Keratinocyte (primary cell): ENCODE measurements at regions not wholly inside any gene's neighbourhood (a gene's known extent, or its start where the extent isn't known, plus 50 kb on each side); places are given as distances from the start of the nearest gene placed in this dataset.

Experiments used
- DNase-seq: peaks from one replicate; pipeline ENCODE4 v3.0.0-alpha.2; 2011; ENCODE audit warnings: low read depth, missing footprints, low spot score
- FAIRE-seq: peaks from 2 replicates; lab custom pipeline; 2011; peaks lifted over from hg19 to GRCh38; lab: Jason Lieb, UNC
- H2AFZ ChIP-seq: 2 replicates; pipeline ENCODE4 v1.6.0; 2012; ENCODE audit warnings: low read length, control low read depth, inconsistent platforms; ENCODE audit not compliant: control insufficient read depth
- H3K27ac ChIP-seq: 2 replicates; pipeline ENCODE4 v1.5.1; 2011; ENCODE audit warnings: low read length; ENCODE audit not compliant: control insufficient read depth, insufficient read depth
- H3K27me3 ChIP-seq: 3 replicates; pipeline ENCODE4 v1.6.0; 2011; ENCODE audit warnings: low read length; ENCODE audit not compliant: control insufficient read depth, insufficient read depth; ENCODE audit errors: extremely low read depth
- H3K36me3 ChIP-seq, 2 experiments: 2 replicates in 1 of 2; 3 replicates in 1 of 2; pipeline ENCODE4 v1.5.1; 2011; ENCODE audit warnings: low read length in 2 of 2, mild to moderate bottlenecking in 1 of 2; ENCODE audit not compliant: control insufficient read depth in 2 of 2, insufficient read depth in 2 of 2; ENCODE audit errors: extremely low read depth in 1 of 2
- H3K4me1 ChIP-seq: 3 replicates; pipeline ENCODE4 v1.5.1; 2011; ENCODE audit warnings: low read length; ENCODE audit not compliant: control insufficient read depth, insufficient read depth; ENCODE audit errors: extremely low read depth
- H3K4me2 ChIP-seq: 3 replicates; pipeline ENCODE4 v1.6.0; 2011; ENCODE audit warnings: low read depth, low read length; ENCODE audit not compliant: control insufficient read depth, insufficient read depth; ENCODE audit errors: extremely low read depth
- H3K4me3 ChIP-seq, 3 experiments: fragments of 200-600 bp in 1 of 3; sonication (generic) in 1 of 3; 2 replicates in 2 of 3; 3 replicates in 1 of 3; pipeline ENCODE4 v1.5.1; 2011 to 2016; ENCODE audit warnings: low read length in 3 of 3, mild to moderate bottlenecking in 3 of 3, control low read depth in 2 of 3, inconsistent platforms in 1 of 3, low read depth in 1 of 3, mixed read lengths in 1 of 3, mixed run types in 1 of 3, moderate library complexity in 1 of 3; ENCODE audit not compliant: control insufficient read depth in 2 of 3, insufficient read depth in 2 of 3; ENCODE audit errors: extremely low read depth in 1 of 3
- H3K79me2 ChIP-seq: 2 replicates; pipeline ENCODE4 v1.6.0; 2012; ENCODE audit warnings: low read length; ENCODE audit not compliant: control insufficient read depth, insufficient read depth
- H3K9ac ChIP-seq: 3 replicates; pipeline ENCODE4 v1.6.0; 2011; ENCODE audit warnings: low read length; ENCODE audit not compliant: control insufficient read depth, insufficient read depth; ENCODE audit errors: extremely low read depth
- H3K9me1 ChIP-seq: 3 replicates; pipeline ENCODE4 v1.6.0; 2011; ENCODE audit warnings: low read length; ENCODE audit not compliant: control insufficient read depth, insufficient read depth; ENCODE audit errors: extremely low read depth
- H3K9me3 ChIP-seq: 2 replicates; pipeline ENCODE4 v1.5.1; 2012; ENCODE audit warnings: low read depth, low read length; ENCODE audit not compliant: control insufficient read depth
- H4K20me1 ChIP-seq: 3 replicates; pipeline ENCODE4 v1.6.0; 2011; ENCODE audit warnings: low read length; ENCODE audit not compliant: control insufficient read depth, insufficient read depth; ENCODE audit errors: extremely low read depth
- EZH2 ChIP-seq: IDR thresholded peaks from one replicate; pipeline ENCODE4 v1.6.1; 2012; ENCODE audit warnings: inconsistent platforms, mild to moderate bottlenecking, low read length, moderate library complexity
- dilution Hi-C: fragments of 300-500 bp; cut with MboI; formaldehyde crosslinking; loops from one replicate; pipeline ENCODE4 v1.7.0; 2020; ENCODE audit warnings: low sequenced_read_pairs; ENCODE audit not compliant: extremely low pct_ligation_motif_present
- TF ChIP-seq, protein P1 (sequence below), 3 experiments: IDR thresholded peaks in 1 of 3; conservative IDR thresholded peaks in 1 of 3; optimal IDR thresholded peaks in 1 of 3; 2 replicates in 2 of 3; 3 replicates in 1 of 3; pipeline versions ENCODE3 to v1.5.1; 2011; ENCODE audit warnings: low read length in 3 of 3, mild to moderate bottlenecking in 3 of 3, moderate library complexity in 2 of 3, control low read depth in 1 of 3, inconsistent platforms in 1 of 3; ENCODE audit not compliant: insufficient read depth in 2 of 3; ENCODE audit errors: extremely low read depth in 1 of 3

DNA sequence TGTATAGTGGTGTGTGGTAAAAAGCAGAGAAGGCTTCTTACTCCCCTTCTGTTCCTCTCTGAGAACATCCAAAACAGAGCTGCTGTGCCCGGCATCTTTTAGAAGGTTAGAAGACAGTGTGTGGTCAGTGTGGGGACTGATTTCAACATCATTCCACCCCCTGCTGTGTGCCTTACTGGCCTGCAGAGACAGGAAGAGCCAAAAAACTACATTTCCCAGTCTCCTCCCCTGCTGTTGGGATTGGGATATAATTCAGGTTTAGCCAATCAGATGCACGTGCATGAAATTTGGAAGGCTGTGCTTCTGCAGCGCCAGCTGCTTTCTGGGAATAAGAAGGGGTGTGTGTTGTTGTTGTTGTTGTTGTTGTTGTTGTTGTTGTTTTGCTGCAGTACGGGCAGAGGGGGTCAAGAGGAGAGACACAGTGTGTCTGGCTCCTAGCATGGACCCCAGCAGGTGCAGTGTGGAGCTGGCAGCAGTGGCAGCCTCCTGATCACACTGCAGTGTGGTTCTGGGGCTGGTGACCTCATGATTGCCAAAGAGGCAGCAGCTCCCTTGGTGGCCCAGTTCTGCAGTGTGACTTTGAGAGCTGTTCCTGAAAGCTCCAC is 74.7 kb downstream of the MRPL14 start:
- no peaks in the 10 kb centered on the region for H3K27me3 ChIP-seq
- H3K4me1 ChIP-seq, result peaks cover 47% of the 10 kb centered on the region
- no peak for FAIRE-seq
- H3K9me1 ChIP-seq, result no peaks in the 10 kb centered on the region
- no peak overlapping the region for H3K4me3 ChIP-seq
- H3K4me2 ChIP-seq, result no peak overlapping the region
- DNase-seq, result no peak
- no peak for TF ChIP-seq EZH2
- TF ChIP-seq, protein P1, sequence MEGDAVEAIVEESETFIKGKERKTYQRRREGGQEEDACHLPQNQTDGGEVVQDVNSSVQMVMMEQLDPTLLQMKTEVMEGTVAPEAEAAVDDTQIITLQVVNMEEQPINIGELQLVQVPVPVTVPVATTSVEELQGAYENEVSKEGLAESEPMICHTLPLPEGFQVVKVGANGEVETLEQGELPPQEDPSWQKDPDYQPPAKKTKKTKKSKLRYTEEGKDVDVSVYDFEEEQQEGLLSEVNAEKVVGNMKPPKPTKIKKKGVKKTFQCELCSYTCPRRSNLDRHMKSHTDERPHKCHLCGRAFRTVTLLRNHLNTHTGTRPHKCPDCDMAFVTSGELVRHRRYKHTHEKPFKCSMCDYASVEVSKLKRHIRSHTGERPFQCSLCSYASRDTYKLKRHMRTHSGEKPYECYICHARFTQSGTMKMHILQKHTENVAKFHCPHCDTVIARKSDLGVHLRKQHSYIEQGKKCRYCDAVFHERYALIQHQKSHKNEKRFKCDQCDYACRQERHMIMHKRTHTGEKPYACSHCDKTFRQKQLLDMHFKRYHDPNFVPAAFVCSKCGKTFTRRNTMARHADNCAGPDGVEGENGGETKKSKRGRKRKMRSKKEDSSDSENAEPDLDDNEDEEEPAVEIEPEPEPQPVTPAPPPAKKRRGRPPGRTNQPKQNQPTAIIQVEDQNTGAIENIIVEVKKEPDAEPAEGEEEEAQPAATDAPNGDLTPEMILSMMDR (optimal IDR thresholded peaks at IDR 0.05 in 1 of 3, IDR thresholded peaks at IDR 0.05 in 1 of 3, conservative IDR thresholded peaks at IDR 0.05 in 1 of 3; ENCODE audit: extremely low read depth in 1 of 3, insufficient read depth in 2 of 3, low read length in 3 of 3), result no peak
- no peak overlapping the region for H3K27ac ChIP-seq
- H3K36me3 ChIP-seq, result no peaks in the 10 kb centered on the region
- no peaks in the 10 kb centered on the region for H4K20me1 ChIP-seq
- no peak overlapping the region for H2AFZ ChIP-seq
- H3K9me3 ChIP-seq, result no peaks in the 10 kb centered on the region
- H3K79me2 ChIP-seq, result no peaks in the 10 kb centered on the region
- no peak overlapping the region for H3K9ac ChIP-seq
- dilution Hi-C loops, result no loop called here

DNA sequence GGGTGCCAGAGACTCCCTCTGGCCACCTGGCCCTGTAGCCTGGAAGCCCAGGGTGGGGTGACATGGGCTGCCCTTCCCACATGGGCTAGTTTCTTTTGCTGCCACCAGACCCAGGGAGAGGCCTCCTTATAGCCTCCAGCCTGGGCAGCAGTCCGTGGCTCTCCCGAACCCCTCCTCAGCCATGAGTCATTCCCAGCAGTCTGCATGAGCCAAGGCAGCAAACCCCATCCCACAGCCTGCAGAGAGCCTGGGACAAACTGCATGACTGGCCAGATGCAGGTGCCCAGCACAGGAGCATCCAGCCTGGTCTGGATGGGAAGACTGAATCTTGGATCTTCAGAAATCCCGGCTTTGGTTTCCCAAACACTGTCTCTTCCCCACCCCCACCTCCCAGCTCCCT is 75.7 kb downstream of the MRPL14 start:
- Histone ChIP-seq H3K9ac (no peak overlapping the region), H3K4me2 (no peak overlapping the region), H3K79me2 (no peaks in the 10 kb centered on the region), H3K4me1 (peaks cover 43% of the 10 kb centered on the region), H3K9me1 (no peaks in the 10 kb centered on the region), H3K27ac (no peak overlapping the region), H4K20me1 (no peaks in the 10 kb centered on the region), H3K4me3 (no peak overlapping the region), H2AFZ (no peak overlapping the region), H3K9me3 (no peaks in the 10 kb centered on the region), H3K36me3 (no peaks in the 10 kb centered on the region), H3K27me3 (no peaks in the 10 kb centered on the region)
- peak; percentile 5 for FAIRE-seq
- dilution Hi-C loops, result no loop called here
- TF ChIP-seq EZH2, result no peak
- TF ChIP-seq, protein P1 (optimal IDR thresholded peaks at IDR 0.05 in 1 of 3, IDR thresholded peaks at IDR 0.05 in 1 of 3, conservative IDR thresholded peaks at IDR 0.05 in 1 of 3; ENCODE audit: extremely low read depth in 1 of 3, insufficient read depth in 2 of 3, low read length in 3 of 3), result no peak
- no peak for DNase-seq
